Adrenal gland (tissue), 5 donors: ENCODE measurements at regions not wholly inside any gene's neighbourhood (a gene's known extent, or its start where the extent isn't known, plus 50 kb on each side); places are given as distances from the start of the nearest gene placed in this dataset.

Experiments used
- CTCF ChIP-seq, 6 experiments: fragments of 450-650 bp in 4 of 6; fragments of 200-600 bp in 2 of 6; sonication (generic) in 1 of 6; IDR thresholded peaks; 1 replicate in 5 of 6; 2 replicates in 1 of 6; pipeline versions ENCODE4 v1.5.1 to v1.8.0; 2016 to 2021; ENCODE audit warnings: antibody characterized with exemption in 6 of 6, mild to moderate bottlenecking in 2 of 6, moderate library complexity in 1 of 6
- POLR2A ChIP-seq, 2 donors: fragments of 450-650 bp; IDR thresholded peaks; one replicate each; pipeline ENCODE4 v1.6.1; 2017; ENCODE audit warnings: antibody characterized with exemption in 2 of 2, mild to moderate bottlenecking in 2 of 2, moderate library complexity in 1 of 2
- donor health status: DM: no; HTN: no; CAD: no.

- TF ChIP-seq CTCF (IDR thresholded peaks at IDR 0.05): no peak
- no peak for TF ChIP-seq POLR2A (IDR thresholded peaks at IDR 0.05)
These were observed 439.9 kb upstream of the NAALADL2 start for GRCh38 chr3:174419216-174419615.
